Panc1 (cell line): ENCODE measurements at regions not wholly inside any gene's neighbourhood (a gene's known extent, or its start where the extent isn't known, plus 50 kb on each side); places are given as distances from the start of the nearest gene placed in this dataset.

Experiments
- POLR2AphosphoS5 ChIP-seq: IDR thresholded peaks from 2 replicates; pipeline ENCODE4 v1.6.1; 2012; ENCODE audit warnings: mild to moderate bottlenecking, low read depth, low read length, moderate library complexity
- REST ChIP-seq, 2 experiments: IDR thresholded peaks; 2 replicates each; pipeline ENCODE4 v1.6.1; 2011 to 2012; ENCODE audit warnings: low read depth in 2 of 2, control low read depth in 1 of 2, low read length in 1 of 2, mild to moderate bottlenecking in 1 of 2, moderate library complexity in 1 of 2; ENCODE audit not compliant: insufficient read depth in 1 of 2
- TF ChIP-seq, protein P1 (sequence below): fragments of 450-650 bp; IDR thresholded peaks from 2 replicates; pipeline ENCODE4 v1.5.1; 2017; ENCODE audit warnings: mild to moderate bottlenecking

DNA sequence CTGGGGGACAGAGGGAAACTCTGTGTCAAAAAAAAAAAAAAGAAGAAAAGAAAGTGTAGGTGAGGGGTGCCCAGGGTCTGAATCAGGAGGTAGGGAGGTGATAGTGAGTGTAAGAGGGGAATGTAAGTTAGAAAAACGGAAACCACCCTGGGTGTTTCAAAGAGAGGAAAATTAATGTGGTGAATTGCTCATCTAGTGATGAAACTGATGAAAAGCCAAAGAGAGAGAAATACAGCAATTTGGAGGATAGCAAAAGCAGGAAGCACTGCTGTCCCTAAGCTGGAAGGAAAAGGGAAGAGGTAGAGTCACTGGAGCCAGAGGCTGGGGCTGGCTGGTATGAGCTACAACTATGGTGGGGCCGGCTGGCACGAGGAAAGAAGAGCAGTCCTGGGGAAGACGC, 85.0 kb upstream of the CEP85L start:
- TF ChIP-seq REST (IDR thresholded peaks at IDR 0.05; ENCODE audit: insufficient read depth in 1 of 2, low read depth in 2 of 2, low read length in 1 of 2) (no peak), POLR2AphosphoS5 (no peak)
- TF ChIP-seq, protein P1, sequence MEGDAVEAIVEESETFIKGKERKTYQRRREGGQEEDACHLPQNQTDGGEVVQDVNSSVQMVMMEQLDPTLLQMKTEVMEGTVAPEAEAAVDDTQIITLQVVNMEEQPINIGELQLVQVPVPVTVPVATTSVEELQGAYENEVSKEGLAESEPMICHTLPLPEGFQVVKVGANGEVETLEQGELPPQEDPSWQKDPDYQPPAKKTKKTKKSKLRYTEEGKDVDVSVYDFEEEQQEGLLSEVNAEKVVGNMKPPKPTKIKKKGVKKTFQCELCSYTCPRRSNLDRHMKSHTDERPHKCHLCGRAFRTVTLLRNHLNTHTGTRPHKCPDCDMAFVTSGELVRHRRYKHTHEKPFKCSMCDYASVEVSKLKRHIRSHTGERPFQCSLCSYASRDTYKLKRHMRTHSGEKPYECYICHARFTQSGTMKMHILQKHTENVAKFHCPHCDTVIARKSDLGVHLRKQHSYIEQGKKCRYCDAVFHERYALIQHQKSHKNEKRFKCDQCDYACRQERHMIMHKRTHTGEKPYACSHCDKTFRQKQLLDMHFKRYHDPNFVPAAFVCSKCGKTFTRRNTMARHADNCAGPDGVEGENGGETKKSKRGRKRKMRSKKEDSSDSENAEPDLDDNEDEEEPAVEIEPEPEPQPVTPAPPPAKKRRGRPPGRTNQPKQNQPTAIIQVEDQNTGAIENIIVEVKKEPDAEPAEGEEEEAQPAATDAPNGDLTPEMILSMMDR: no peak
